Activated CD4-positive, alpha-beta T cell treated with anti-CD3 and anti-CD28 coated beads, Interleukin-2, amount 10 ng/mL, durations not matched to agents 7 days and 5 days (primary cell): ENCODE measurements at regions not wholly inside any gene's neighbourhood (a gene's known extent, or its start where the extent isn't known, plus 50 kb on each side); places are given as distances from the start of the nearest gene placed in this dataset.

Experiments
- CTCF ChIA-PET: fragments of 350-600 bp; sonication (Branson Sonifier 250); formaldehyde crosslinking; loops from one replicate; lab custom pipeline; 2021; ENCODE audit warnings: antibody characterized with exemption; lab: Charles Lee
- POLR2A ChIA-PET: fragments of 350-600 bp; sonication (Branson Sonifier 250); formaldehyde crosslinking; loops from one replicate; lab custom pipeline; 2021; ENCODE audit warnings: antibody characterized with exemption; lab: Charles Lee
- DNase-seq: peaks from one replicate; pipeline ENCODE4 v3.0.0-alpha.2; 2020
- H3K27ac Mint-ChIP-seq: one replicate; pipeline ENCODE4 v1.8.0; 2021; ENCODE audit warnings: mild to moderate bottlenecking, moderate library complexity, mixed read lengths
- H3K27me3 Mint-ChIP-seq: one replicate; pipeline ENCODE4 v1.8.0; 2021; ENCODE audit warnings: mixed read lengths
- H3K36me3 Mint-ChIP-seq: one replicate; pipeline ENCODE4 v1.8.0; 2021; ENCODE audit warnings: low read depth, mixed read lengths
- H3K4me1 Mint-ChIP-seq: one replicate; pipeline ENCODE4 v1.8.0; 2021; ENCODE audit warnings: mixed read lengths
- H3K4me3 Mint-ChIP-seq: one replicate; pipeline ENCODE4 v1.8.0; 2021; ENCODE audit warnings: mild to moderate bottlenecking, moderate library complexity, mixed read lengths
- H3K9me3 Mint-ChIP-seq: one replicate; pipeline ENCODE4 v1.8.0; 2021; ENCODE audit warnings: mixed read lengths

DNA sequence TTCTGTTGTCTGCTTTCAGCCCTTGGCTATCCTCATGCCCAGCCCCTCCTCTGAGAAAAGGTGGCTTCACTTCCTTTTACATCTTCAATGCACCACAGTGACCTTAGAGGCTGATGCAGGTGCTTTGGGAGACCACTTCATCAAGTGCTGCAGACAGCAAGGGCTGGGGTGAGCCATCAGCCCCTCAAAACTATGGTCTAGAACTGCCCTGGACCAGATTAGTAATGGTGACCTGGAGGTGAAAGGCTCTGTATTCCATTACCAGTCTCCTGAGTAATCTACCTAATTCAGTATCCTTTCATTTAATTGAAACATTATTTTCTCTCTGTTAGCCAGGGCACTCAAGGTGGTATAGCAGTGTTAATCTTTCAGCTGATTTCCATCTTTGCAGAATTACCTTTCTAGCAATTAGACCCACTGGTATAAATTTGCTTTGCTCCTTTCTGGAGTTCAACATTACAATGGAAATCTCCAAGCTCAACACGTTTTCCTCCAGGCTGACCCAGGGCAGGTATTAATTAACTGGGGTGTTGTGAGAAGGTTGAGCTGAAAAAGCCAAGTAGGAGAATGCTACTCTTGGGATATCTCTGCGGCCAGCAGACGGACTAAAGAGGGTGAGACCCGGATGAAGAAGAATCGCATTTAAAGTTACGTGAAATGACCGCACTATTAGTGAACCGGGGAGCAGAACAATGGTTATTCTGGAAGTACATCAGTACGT, 469.0 kb downstream of the MEIS1 start:
- no peaks in the 10 kb centered on the region for H3K27me3 Mint-ChIP-seq
- no peak overlapping the region for H3K4me3 Mint-ChIP-seq
- no peak for DNase-seq
- no peaks in the 10 kb centered on the region for H3K9me3 Mint-ChIP-seq
- H3K27ac Mint-ChIP-seq, result no peak overlapping the region
- H3K4me1 Mint-ChIP-seq, result no peaks in the 10 kb centered on the region
- POLR2A ChIA-PET, result no interaction called here
- CTCF ChIA-PET, result no interaction called here
- no peaks in the 10 kb centered on the region for H3K36me3 Mint-ChIP-seq

DNA sequence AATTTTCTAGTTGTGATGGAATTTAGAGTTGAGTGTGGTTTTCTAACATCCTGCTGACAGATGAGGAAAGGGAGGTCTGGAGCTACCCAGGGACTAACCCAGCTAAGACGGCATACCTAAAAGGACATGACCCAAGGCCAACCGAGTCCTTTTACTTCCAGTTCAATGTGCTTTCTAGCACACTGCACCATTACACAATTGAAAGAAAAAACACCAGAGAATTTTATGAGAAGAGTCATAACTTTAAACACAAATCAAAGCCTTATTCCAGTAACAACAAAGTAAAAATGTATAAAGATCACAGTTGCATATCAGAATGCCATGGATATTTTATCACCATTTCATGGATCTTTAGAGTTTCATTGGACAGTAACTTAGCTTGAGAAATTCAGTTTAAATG, 480.3 kb downstream of the MEIS1 start:
- Mint-ChIP-seq H3K27ac (no peak overlapping the region), H3K27me3 (no peaks in the 10 kb centered on the region), H3K36me3 (no peaks in the 10 kb centered on the region), H3K4me3 (no peak overlapping the region), H3K4me1 (no peaks in the 10 kb centered on the region), H3K9me3 (peaks cover 3% of the 10 kb centered on the region)
- POLR2A ChIA-PET, result no interaction called here
- DNase-seq, result no peak
- CTCF ChIA-PET, result no interaction called here

DNA sequence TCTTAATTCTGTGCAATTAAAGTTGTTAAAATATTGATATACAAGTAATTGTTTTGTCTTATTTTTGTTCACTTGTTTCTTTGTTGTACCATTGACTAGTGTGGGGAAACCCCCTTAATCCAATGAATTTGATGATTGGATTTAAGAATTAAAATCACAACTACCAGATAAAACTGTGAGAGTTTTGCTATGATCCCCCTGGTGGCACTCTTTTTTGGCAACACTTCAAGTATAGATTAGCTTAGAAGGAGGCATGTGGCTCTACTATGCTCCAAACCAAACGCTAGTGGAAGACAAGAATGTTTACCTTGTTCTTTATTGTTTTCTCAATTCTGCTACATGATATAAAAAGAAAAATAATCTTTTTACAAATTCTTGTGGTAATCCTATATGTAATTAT, 477.8 kb upstream of the ETAA1 start:
- H3K36me3 Mint-ChIP-seq, result no peaks in the 10 kb centered on the region
- H3K4me3 Mint-ChIP-seq, result no peak overlapping the region
- ChIA-PET POLR2A (no interaction called here), CTCF (no interaction called here)
- H3K4me1 Mint-ChIP-seq, result no peaks in the 10 kb centered on the region
- DNase-seq, result no peak
- H3K27ac Mint-ChIP-seq, result no peak overlapping the region
- H3K27me3 Mint-ChIP-seq, result no peaks in the 10 kb centered on the region
- H3K9me3 Mint-ChIP-seq, result no peaks in the 10 kb centered on the region

DNA sequence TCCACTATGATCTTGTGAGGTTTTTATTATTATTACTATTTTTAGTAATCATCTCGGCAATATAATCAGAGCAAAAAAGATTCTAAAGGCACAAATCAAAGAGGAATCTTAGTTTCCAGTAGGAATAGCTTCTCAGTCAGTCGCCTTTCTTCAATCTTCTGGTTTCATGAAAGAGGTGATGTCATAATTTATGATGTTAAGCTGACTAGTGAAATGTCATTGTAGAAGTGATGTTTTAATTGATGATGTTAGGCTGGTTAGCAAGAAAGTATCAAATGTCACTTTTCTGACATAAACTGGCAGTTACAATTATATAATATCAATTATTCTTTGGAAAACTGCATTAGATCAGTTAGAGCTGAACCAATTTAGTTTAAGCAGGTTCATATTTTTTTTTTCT, 476.7 kb upstream of the ETAA1 start:
- H3K27me3 Mint-ChIP-seq, result no peaks in the 10 kb centered on the region
- H3K9me3 Mint-ChIP-seq, result no peaks in the 10 kb centered on the region
- no peaks in the 10 kb centered on the region for H3K36me3 Mint-ChIP-seq
- no peak overlapping the region for H3K27ac Mint-ChIP-seq
- CTCF ChIA-PET, result no interaction called here
- DNase-seq, result no peak
- H3K4me3 Mint-ChIP-seq, result no peak overlapping the region
- POLR2A ChIA-PET, result no interaction called here
- no peaks in the 10 kb centered on the region for H3K4me1 Mint-ChIP-seq

DNA sequence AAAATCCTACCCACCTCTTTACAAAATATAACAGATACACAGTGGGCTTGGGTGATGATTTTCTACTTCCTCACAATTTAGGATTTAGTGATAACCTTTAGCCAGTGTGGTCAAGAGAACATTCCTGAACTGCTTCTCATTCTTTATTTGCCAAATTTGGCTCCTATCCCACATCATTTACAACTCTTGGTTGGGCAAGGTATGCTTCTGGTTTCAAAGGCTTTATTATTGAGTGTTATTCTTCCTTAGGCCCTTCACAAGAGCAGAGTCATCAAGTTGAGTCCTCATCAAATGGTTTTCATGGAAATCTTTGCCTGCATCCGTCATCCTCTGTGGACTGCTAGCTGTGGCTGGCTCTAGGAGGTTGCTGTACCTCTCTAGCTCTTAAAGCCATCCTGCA, 472.0 kb upstream of the ETAA1 start:
- ChIA-PET POLR2A (no interaction called here), CTCF (no interaction called here)
- H3K27ac Mint-ChIP-seq, result no peak overlapping the region
- H3K27me3 Mint-ChIP-seq, result no peaks in the 10 kb centered on the region
- H3K9me3 Mint-ChIP-seq, result no peaks in the 10 kb centered on the region
- H3K4me1 Mint-ChIP-seq, result no peaks in the 10 kb centered on the region
- H3K36me3 Mint-ChIP-seq, result no peaks in the 10 kb centered on the region
- no peak overlapping the region for H3K4me3 Mint-ChIP-seq
- DNase-seq, result no peak

DNA sequence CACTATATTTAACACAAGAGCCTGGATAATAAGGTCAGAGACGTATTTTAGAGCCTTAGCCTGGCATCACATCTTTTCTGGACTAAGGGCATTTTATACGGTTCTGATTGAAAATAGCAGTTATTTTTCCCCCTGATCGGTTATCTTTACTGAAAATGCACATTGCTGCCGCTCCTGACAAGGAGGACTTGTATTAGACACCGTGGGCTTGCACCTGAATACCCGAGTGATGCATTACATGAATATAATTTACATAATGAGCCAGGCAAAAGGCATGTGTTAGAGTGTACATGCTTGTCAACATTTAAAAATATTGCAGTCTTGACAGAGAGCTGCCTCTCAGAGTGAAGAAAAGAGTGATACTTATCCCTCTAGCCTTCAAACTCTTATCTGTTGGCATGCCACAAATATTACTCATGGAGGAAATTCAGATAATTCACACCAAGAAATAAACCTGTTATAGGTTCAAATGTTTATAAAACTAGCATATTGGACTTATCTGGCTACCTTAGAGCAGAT, 470.5 kb upstream of the ETAA1 start:
- DNase-seq, result no peak
- no peak overlapping the region for H3K4me3 Mint-ChIP-seq
- H3K4me1 Mint-ChIP-seq, result no peaks in the 10 kb centered on the region
- POLR2A ChIA-PET, result no interaction called here
- no peaks in the 10 kb centered on the region for H3K36me3 Mint-ChIP-seq
- no peaks in the 10 kb centered on the region for H3K9me3 Mint-ChIP-seq
- H3K27me3 Mint-ChIP-seq, result no peaks in the 10 kb centered on the region
- no peak overlapping the region for H3K27ac Mint-ChIP-seq
- CTCF ChIA-PET, result no interaction called here

DNA sequence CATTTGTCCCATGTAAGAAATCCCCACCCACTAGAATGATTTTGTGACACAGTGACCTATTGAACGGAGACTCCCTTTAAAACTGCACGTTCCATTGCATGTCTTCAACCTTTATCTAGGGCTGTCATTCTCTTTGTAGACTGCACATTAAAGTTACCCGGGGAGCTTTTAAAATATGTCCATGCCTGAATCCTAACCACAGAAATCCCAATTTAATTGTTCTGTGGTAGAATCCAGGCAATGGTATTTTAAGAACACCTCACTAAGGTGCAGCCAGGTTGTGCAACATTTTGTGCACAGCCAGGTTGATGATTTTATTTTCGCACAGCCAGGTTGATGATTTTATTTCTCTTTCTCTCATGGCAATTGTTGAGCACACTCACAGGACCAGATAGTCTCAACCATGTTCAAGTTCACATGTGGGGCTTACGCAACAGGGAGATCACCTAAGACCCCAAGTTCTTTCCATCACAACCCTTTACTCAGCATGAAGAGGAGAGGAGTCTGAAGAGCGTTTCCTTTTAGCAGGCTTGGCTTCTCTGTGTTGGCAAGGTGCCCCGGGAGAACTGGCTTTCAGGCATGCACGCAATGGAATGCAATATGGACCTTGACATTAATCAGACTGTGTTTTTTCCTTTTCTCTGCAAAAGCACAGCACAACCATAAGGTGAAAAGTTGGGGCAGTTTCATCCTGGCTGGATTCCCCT, 467.3 kb upstream of the ETAA1 start:
- no peaks in the 10 kb centered on the region for H3K9me3 Mint-ChIP-seq
- no peak for DNase-seq
- CTCF ChIA-PET, result no interaction called here
- POLR2A ChIA-PET, result no interaction called here
- H3K27ac Mint-ChIP-seq, result no peak overlapping the region
- no peaks in the 10 kb centered on the region for H3K27me3 Mint-ChIP-seq
- H3K4me1 Mint-ChIP-seq, result no peaks in the 10 kb centered on the region
- H3K36me3 Mint-ChIP-seq, result no peaks in the 10 kb centered on the region
- no peak overlapping the region for H3K4me3 Mint-ChIP-seq

DNA sequence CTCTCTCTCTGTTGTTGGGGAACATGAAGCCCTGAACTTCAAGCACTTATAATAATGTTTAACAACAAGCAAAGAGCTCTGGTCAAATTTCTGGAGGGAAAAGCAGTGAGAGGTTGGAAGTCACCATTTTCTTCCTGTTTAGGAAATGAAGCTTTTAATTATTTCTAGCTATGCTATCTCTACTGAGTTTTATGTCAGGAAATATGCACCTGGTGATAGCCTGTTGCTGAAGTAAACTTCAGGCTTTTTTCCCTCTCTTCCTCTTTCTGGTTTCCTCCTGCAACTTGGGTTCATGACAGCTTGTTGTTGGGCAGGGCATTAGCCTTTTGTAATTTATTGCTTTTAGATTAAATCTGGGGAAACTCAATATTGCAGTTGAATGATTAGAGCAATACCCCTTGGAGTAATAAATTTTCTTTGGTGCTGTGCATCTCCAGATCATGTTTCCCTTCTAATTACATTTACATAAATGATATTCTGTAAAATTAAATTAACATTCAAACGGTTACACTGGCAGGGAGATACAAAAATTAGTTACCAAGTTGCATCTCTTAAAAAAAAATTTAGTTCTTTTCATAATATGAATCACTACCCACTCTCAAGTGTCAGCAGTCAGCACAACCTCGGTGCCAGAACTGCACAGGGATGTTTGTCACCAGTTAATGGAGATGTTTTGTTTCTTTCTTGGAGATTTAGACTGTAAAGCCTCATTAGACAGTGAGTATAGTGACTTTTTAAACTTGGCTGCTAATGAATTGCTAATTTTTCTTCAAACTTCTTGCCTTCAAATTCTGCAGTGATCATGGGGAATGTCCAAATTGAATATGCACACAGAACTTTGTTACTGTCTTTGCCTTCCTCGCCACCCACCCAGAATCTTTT, 466.6 kb upstream of the ETAA1 start:
- Mint-ChIP-seq H3K27me3 (no peaks in the 10 kb centered on the region), H3K4me3 (no peak overlapping the region), H3K27ac (no peak overlapping the region), H3K9me3 (no peaks in the 10 kb centered on the region), H3K4me1 (no peaks in the 10 kb centered on the region), H3K36me3 (no peaks in the 10 kb centered on the region)
- DNase-seq, result no peak
- ChIA-PET POLR2A (no interaction called here), CTCF (no interaction called here)

DNA sequence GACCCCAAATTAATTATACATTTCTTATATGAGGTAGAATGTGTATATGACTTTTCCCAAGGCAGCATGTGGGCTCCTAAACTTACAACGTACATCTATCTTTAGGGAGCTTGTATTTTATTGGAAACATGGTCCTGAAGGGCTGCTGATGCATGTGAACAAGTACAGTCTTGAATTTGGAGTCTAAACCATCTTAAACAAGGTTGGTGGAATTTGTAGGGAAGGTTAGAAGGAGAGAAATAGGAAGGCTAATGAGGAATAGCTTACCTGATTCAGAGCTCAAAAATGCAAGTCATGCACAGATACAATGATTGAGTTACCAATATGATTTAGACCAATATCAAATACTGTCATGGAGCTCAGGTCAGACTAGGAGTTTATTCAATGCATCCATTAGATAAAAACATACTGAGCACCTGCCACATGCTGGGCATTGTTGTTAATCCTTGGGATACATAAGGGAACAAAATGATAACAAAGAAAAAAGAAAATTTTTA, 458.6 kb upstream of the ETAA1 start:
- Mint-ChIP-seq H3K9me3 (no peaks in the 10 kb centered on the region), H3K36me3 (no peaks in the 10 kb centered on the region)
- POLR2A ChIA-PET, result no interaction called here

GRCh38 chr2:66940080-66940479, 457.1 kb upstream of the ETAA1 start:
- no peaks in the 10 kb centered on the region for H3K9me3 Mint-ChIP-seq
- H3K27ac Mint-ChIP-seq, result no peak overlapping the region
- no peaks in the 10 kb centered on the region for H3K4me1 Mint-ChIP-seq
- no peaks in the 10 kb centered on the region for H3K27me3 Mint-ChIP-seq
- no peaks in the 10 kb centered on the region for H3K36me3 Mint-ChIP-seq
- H3K4me3 Mint-ChIP-seq, result no peak overlapping the region
- no peak for DNase-seq
- ChIA-PET POLR2A (no interaction called here), CTCF (no interaction called here)

More for the DNA sequence above, 458.6 kb upstream of the ETAA1 start:
- Mint-ChIP-seq H3K27ac (no peak overlapping the region), H3K4me3 (no peak overlapping the region), H3K27me3 (no peaks in the 10 kb centered on the region), H3K4me1 (no peaks in the 10 kb centered on the region)
- no peak for DNase-seq
- CTCF ChIA-PET, result no interaction called here

GRCh38 chr2:66948234-66948633, 448.9 kb upstream of the ETAA1 start:
- DNase-seq, result no peak
- ChIA-PET POLR2A (no interaction called here), CTCF (no interaction called here)
- H3K4me1 Mint-ChIP-seq, result no peaks in the 10 kb centered on the region
- H3K27ac Mint-ChIP-seq, result no peak overlapping the region
- no peaks in the 10 kb centered on the region for H3K36me3 Mint-ChIP-seq
- no peaks in the 10 kb centered on the region for H3K9me3 Mint-ChIP-seq
- no peaks in the 10 kb centered on the region for H3K27me3 Mint-ChIP-seq
- H3K4me3 Mint-ChIP-seq, result no peak overlapping the region

- H3K36me3 Mint-ChIP-seq, result no peaks in the 10 kb centered on the region
- ChIA-PET POLR2A (no interaction called here), CTCF (interaction anchor here (0.9 kb wide), 1 partner anchor 11 kb away, joined by 3 read pairs; no protein-coding TSS in a partner anchor)
- no peaks in the 10 kb centered on the region for H3K4me1 Mint-ChIP-seq
- H3K27me3 Mint-ChIP-seq, result no peaks in the 10 kb centered on the region
- no peak for DNase-seq
- no peak overlapping the region for H3K4me3 Mint-ChIP-seq
- no peak overlapping the region for H3K27ac Mint-ChIP-seq
- no peaks in the 10 kb centered on the region for H3K9me3 Mint-ChIP-seq
Observed at GRCh38 chr2:66957198-66957597, 439.9 kb upstream of the ETAA1 start.

DNA sequence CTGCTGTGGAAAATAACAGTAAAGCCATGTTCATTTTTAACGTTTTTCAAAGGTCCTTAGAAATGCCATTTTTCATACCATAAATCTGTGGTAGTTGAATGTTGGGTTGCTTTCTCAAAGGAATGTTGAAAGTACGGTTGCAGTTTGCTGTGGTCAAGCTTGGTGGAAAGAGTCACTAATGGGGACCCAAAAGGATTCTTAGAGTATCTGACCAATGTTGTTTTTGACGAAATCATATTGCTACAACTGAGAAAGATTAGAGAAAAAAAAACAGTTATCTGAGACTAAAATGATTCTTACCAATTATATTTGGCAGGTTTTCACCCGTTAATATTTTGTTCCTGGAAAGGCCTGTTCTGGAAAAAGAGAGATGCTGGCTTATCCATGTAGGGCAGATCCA, 439.5 kb upstream of the ETAA1 start:
- CTCF ChIA-PET, result interaction anchor here (0.9 kb wide), 1 partner anchor 11 kb away, joined by 3 read pairs; no protein-coding TSS in a partner anchor
- H3K36me3 Mint-ChIP-seq, result no peaks in the 10 kb centered on the region
- POLR2A ChIA-PET, result no interaction called here
- no peak for DNase-seq
- no peaks in the 10 kb centered on the region for H3K27me3 Mint-ChIP-seq
- H3K4me3 Mint-ChIP-seq, result no peak overlapping the region
- H3K4me1 Mint-ChIP-seq, result no peaks in the 10 kb centered on the region
- H3K9me3 Mint-ChIP-seq, result no peaks in the 10 kb centered on the region
- no peak overlapping the region for H3K27ac Mint-ChIP-seq
